Nephron progenitor cell (in vitro differentiated cells): ENCODE measurements at regions not wholly inside any gene's neighbourhood (a gene's known extent, or its start where the extent isn't known, plus 50 kb on each side); places are given as distances from the start of the nearest gene placed in this dataset.

Experiments
- DNase-seq: peaks from one replicate; pipeline ENCODE4 v3.0.0; 2021
- H3K27ac Mint-ChIP-seq: 2 replicates; pipeline ENCODE4 v1.8.0; 2021; ENCODE audit warnings: mild to moderate bottlenecking, moderate library complexity, mixed read lengths
- H3K27me3 Mint-ChIP-seq: 2 replicates; pipeline ENCODE4 v1.8.0; 2021; ENCODE audit warnings: mild to moderate bottlenecking, low read depth, mixed read lengths; ENCODE audit not compliant: poor library complexity
- H3K36me3 Mint-ChIP-seq: 2 replicates; pipeline ENCODE4 v1.8.0; 2021; ENCODE audit warnings: low read depth, mixed read lengths
- H3K4me1 Mint-ChIP-seq: 2 replicates; pipeline ENCODE4 v1.8.0; 2021; ENCODE audit warnings: mixed read lengths
- H3K4me3 Mint-ChIP-seq: 2 replicates; pipeline ENCODE4 v1.8.0; 2021; ENCODE audit warnings: mild to moderate bottlenecking, moderate library complexity, mixed read lengths
- H3K9me3 Mint-ChIP-seq: 2 replicates; pipeline ENCODE4 v1.8.0; 2021; ENCODE audit warnings: mild to moderate bottlenecking, moderate library complexity, mixed read lengths
- TF ChIP-seq, protein P1 (sequence below): fragments of 200-600 bp; sonication (generic); IDR thresholded peaks from 2 replicates; pipeline ENCODE4 v1.5.0; 2021; ENCODE audit warnings: antibody characterized with exemption

DNA sequence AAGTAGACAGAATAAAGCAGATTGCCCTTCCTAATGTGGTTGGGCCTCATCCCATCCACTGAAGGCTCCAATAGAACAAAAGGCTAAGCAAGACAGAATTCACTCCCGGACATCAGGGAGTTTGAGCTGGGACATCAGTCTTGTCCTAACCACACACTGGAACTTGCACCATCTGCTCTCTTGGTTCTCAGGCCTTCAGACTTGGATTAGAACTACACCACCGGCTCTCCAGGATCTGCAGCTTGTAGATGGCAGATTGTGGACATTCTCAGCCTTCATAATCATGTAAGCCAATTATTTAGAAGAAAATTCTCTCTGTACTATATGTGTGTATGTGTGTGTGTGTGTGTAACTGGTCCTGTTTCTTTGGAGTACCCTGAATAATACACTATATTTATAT is 394.7 kb upstream of the LMCD1 start:
- H3K4me1 Mint-ChIP-seq = peaks cover 11% of the 10 kb centered on the region

DNA sequence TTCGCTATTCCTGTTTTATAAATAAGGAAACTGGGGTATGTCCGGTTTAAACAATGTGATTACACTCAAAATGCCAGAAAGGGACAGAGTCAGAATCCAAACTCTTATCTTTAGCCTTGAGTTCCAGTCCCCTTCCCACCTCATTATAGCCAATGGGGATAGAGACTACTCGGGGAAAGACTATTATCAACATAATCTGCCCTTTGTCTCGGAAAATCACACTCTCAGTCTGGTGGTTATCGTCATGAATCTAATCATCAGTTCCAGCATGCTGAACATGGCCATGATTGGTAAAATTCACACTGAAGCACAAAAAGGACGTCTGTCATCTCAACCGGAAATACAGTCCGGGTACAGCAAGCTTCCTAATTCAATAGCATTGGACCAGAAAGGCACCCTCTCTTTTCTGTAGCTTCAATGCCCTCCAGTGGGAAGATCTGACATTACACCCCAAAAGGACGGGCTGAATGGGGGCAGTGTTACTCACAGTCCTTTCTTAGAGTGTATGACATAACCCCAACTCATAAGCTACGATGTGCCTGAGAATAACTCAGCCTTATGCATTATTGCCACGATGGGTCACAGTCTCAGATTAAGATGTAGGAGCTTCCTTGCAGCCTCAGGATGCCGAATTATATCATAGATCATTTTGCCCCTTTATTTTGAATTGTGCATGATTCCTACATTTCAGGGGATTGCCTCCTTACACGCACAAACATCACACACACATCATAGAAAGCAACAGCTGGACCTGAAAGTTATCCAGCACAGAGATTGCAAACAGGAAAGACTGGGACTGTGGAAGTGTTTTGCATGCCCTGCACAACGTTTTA is 390.4 kb upstream of the LMCD1 start:
- Mint-ChIP-seq H3K4me3 (peak overlapping the region; percentile 28), H3K4me1 (no peaks in the 10 kb centered on the region), H3K9me3 (no peaks in the 10 kb centered on the region), H3K36me3 (no peaks in the 10 kb centered on the region), H3K27me3 (no peaks in the 10 kb centered on the region), H3K27ac (no peak overlapping the region)
- TF ChIP-seq, protein P1, sequence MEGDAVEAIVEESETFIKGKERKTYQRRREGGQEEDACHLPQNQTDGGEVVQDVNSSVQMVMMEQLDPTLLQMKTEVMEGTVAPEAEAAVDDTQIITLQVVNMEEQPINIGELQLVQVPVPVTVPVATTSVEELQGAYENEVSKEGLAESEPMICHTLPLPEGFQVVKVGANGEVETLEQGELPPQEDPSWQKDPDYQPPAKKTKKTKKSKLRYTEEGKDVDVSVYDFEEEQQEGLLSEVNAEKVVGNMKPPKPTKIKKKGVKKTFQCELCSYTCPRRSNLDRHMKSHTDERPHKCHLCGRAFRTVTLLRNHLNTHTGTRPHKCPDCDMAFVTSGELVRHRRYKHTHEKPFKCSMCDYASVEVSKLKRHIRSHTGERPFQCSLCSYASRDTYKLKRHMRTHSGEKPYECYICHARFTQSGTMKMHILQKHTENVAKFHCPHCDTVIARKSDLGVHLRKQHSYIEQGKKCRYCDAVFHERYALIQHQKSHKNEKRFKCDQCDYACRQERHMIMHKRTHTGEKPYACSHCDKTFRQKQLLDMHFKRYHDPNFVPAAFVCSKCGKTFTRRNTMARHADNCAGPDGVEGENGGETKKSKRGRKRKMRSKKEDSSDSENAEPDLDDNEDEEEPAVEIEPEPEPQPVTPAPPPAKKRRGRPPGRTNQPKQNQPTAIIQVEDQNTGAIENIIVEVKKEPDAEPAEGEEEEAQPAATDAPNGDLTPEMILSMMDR = peak; percentile 76
- DNase-seq = peak; percentile 64

More for the DNA sequence above, 394.7 kb upstream of the LMCD1 start:
- Mint-ChIP-seq H3K27ac (no peak overlapping the region), H3K9me3 (no peaks in the 10 kb centered on the region), H3K27me3 (no peaks in the 10 kb centered on the region), H3K36me3 (no peaks in the 10 kb centered on the region), H3K4me3 (no peak overlapping the region)
- TF ChIP-seq, protein P1 = no peak
- DNase-seq = no peak

DNA sequence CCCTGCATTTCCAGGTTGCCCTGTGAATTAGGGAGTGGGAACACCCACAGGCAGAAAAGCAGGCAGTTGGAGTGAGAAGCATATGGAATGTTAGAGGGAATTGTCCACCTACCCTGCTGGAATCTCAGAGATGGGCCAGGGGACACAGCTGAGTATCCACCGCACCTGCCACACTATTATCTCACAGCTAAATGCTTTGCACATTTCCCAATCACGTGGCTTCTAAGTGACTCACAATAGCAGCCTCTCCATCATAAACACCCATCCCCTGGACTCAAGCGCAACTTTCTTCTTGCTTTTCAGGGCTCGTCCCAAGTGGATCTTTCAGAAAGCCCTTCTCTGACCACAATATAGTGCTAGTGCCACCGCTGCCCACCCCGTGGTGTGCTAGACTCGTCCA is 389.0 kb upstream of the LMCD1 start:
- no peak for DNase-seq
- Mint-ChIP-seq H3K36me3 (no peaks in the 10 kb centered on the region), H3K27me3 (no peaks in the 10 kb centered on the region), H3K27ac (no peak overlapping the region), H3K4me3 (no peak overlapping the region), H3K9me3 (no peaks in the 10 kb centered on the region), H3K4me1 (no peaks in the 10 kb centered on the region)
- TF ChIP-seq, protein P1 = no peak

DNA sequence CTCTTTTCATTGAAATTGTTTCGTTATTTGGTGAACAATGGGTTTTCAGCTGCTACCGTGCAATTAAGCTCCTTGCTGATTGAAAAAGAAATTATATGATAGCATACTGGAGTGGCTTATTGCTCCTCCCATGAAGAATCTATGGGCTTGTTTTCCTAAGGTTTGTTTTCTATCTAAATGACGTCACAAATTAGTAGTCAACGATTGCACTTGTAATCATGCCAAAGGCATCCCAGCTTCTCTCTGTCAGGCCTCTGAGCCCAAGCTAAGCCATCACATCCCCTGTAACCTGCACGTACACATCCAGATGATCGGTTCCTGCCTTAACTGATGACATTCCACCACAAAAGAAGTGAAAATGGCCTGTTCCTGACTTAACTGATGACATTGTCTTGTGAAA is 388.0 kb upstream of the LMCD1 start:
- Mint-ChIP-seq H3K36me3 (no peaks in the 10 kb centered on the region), H3K27ac (no peak overlapping the region), H3K27me3 (no peaks in the 10 kb centered on the region), H3K9me3 (no peaks in the 10 kb centered on the region), H3K4me3 (no peak overlapping the region), H3K4me1 (no peaks in the 10 kb centered on the region)
- no peak for DNase-seq
- TF ChIP-seq, protein P1 = no peak

DNA sequence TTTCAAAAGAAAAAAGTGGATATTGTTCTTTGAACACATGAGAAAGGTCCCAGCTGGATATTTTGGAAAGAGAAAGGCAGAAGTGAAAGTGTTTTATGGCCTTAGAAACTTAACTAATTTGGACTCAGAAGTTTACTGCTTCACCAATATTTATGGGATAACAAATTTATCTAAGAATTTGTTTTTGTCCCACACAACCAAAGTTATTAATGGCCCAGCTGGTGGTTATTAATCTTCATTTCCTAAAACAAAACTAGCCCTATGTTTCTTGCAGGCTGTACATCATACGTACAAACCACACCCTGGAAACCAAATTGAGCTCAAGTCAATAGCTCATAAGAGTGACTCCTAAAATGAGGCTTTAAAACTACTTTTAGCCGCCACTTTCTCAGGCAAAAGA is 372.9 kb upstream of the LMCD1 start:
- DNase-seq = no peak
- Mint-ChIP-seq H3K36me3 (no peaks in the 10 kb centered on the region), H3K9me3 (peaks cover 5% of the 10 kb centered on the region), H3K27me3 (no peaks in the 10 kb centered on the region), H3K27ac (no peak overlapping the region), H3K4me1 (no peaks in the 10 kb centered on the region), H3K4me3 (no peak overlapping the region)
- TF ChIP-seq, protein P1 = no peak

DNA sequence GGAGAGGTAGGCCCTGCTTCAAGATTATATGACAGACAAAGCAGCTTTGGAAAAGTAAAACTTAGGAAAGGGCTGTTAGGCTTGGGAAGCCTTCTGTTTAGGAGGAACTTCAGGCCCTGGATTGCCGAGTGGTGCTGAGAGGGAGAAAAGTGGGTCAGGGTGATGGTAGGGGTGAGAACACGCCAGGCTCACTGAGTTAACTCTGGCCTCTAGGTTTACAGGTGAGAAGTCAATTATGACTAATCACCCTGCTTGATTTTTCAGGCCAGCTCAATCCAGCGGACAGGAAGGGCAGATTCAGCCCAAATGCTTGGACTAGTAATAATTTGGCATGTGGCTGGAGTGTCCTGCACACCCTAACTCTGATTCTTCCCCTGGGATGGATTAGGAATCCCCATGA is 365.1 kb upstream of the LMCD1 start:
- H3K27me3 Mint-ChIP-seq = peaks cover 2% of the 10 kb centered on the region
- H3K4me3 Mint-ChIP-seq = no peak overlapping the region
- TF ChIP-seq, protein P1 = no peak
- no peaks in the 10 kb centered on the region for H3K36me3 Mint-ChIP-seq
- H3K9me3 Mint-ChIP-seq = peaks cover 10% of the 10 kb centered on the region
- H3K27ac Mint-ChIP-seq = no peak overlapping the region
- H3K4me1 Mint-ChIP-seq = no peaks in the 10 kb centered on the region
- no peak for DNase-seq
